NCI-H1105 (cell line): ENCODE measurements at regions not wholly inside any gene's neighbourhood (a gene's known extent, or its start where the extent isn't known, plus 50 kb on each side); places are given as distances from the start of the nearest gene placed in this dataset.

Experiments
- DNase-seq: peaks from one replicate; lab custom pipeline; 2025; lab: John Stamatoyannopoulos, UW

- no peak for DNase-seq
These were observed 702.1 kb downstream of the TNS3 start for GRCh38 chr7:46879783-46880182.

- DNase-seq, result no peak
These were observed 710.4 kb downstream of the TNS3 start for GRCh38 chr7:46871516-46871915.

- no peak for DNase-seq
These were observed 717.2 kb downstream of the TNS3 start for GRCh38 chr7:46864716-46865115.

GRCh38 chr7:46859963-46860475, 721.9 kb downstream of the TNS3 start:
- DNase-seq, result no peak

GRCh38 chr7:46855851-46856250, 726.1 kb downstream of the TNS3 start:
- no peak for DNase-seq

- DNase-seq, result no peak
These were observed 726.9 kb downstream of the TNS3 start for GRCh38 chr7:46854958-46855473.

GRCh38 chr7:46853451-46853850, 728.5 kb downstream of the TNS3 start:
- DNase-seq, result no peak

GRCh38 chr7:46852795-46853194, 729.1 kb downstream of the TNS3 start:
- DNase-seq, result no peak

GRCh38 chr7:46850563-46851330, 731.2 kb downstream of the TNS3 start:
- no peak for DNase-seq

GRCh38 chr7:46848944-46849343, 733.0 kb downstream of the TNS3 start:
- DNase-seq, result no peak

GRCh38 chr7:46848311-46848710, 733.6 kb downstream of the TNS3 start:
- no peak for DNase-seq

GRCh38 chr7:46847126-46847525, 734.8 kb downstream of the TNS3 start:
- no peak for DNase-seq

GRCh38 chr7:46844486-46844885, 737.4 kb downstream of the TNS3 start:
- no peak for DNase-seq

GRCh38 chr7:46841248-46841647, 740.7 kb downstream of the TNS3 start:
- DNase-seq, result no peak

GRCh38 chr7:46839651-46840050, 742.3 kb downstream of the TNS3 start:
- no peak for DNase-seq

- DNase-seq, result no peak
These were observed 743.4 kb downstream of the TNS3 start for GRCh38 chr7:46838463-46838862.

GRCh38 chr7:46835556-46835955, 746.4 kb downstream of the TNS3 start:
- DNase-seq, result no peak

GRCh38 chr7:46834921-46835320, 747.0 kb downstream of the TNS3 start:
- DNase-seq, result no peak

GRCh38 chr7:46833197-46833596, 748.7 kb downstream of the TNS3 start:
- DNase-seq, result no peak

- no peak for DNase-seq
These were observed 749.8 kb downstream of the TNS3 start for GRCh38 chr7:46832136-46832535.

- no peak for DNase-seq
These were observed 762.1 kb downstream of the TNS3 start for GRCh38 chr7:46819819-46820218.

- no peak for DNase-seq
These were observed 767.2 kb downstream of the TNS3 start for GRCh38 chr7:46814516-46815250.

GRCh38 chr7:46812101-46812675, 769.7 kb downstream of the TNS3 start:
- DNase-seq, result no peak
